CD4-positive, alpha-beta memory T cell (primary cell): ENCODE measurements at regions not wholly inside any gene's neighbourhood (a gene's known extent, or its start where the extent isn't known, plus 50 kb on each side); places are given as distances from the start of the nearest gene placed in this dataset.

ENCODE experiments used
- CTCF ChIA-PET: fragments of 350-600 bp; sonication (Branson Sonifier 250); formaldehyde crosslinking; loops from one replicate; lab custom pipeline; 2021; ENCODE audit warnings: inconsistent platforms; ENCODE audit not compliant: partially characterized antibody; lab: Charles Lee
- POLR2A ChIA-PET: fragments of 350-600 bp; sonication (Branson Sonifier 250); formaldehyde crosslinking; loops from one replicate; lab custom pipeline; 2021; ENCODE audit not compliant: partially characterized antibody; lab: Charles Lee
- DNase-seq, 5 donors: peaks; one replicate each; pipeline versions ENCODE4 v3.0.0 to v3.0.0-alpha.2; 2020 to 2022; ENCODE audit warnings: mixed read lengths in 1 of 5
- H3K27ac ChIP-seq: one replicate; pipeline ENCODE4 v1.7.0; 2013; ENCODE audit warnings: low read depth, low read length
- H3K27me3 ChIP-seq: 2 replicates; pipeline ENCODE4 v1.7.0; 2013; ENCODE audit warnings: mild to moderate bottlenecking, low read length, moderate library complexity; ENCODE audit not compliant: insufficient read depth
- H3K36me3 ChIP-seq: 2 replicates; pipeline ENCODE4 v1.7.0; 2013; ENCODE audit warnings: mild to moderate bottlenecking, low read length, moderate library complexity; ENCODE audit not compliant: insufficient read depth
- H3K4me1 ChIP-seq: 2 replicates; pipeline ENCODE4 v1.7.0; 2013; ENCODE audit warnings: mild to moderate bottlenecking, low read length, moderate library complexity; ENCODE audit not compliant: insufficient read depth
- H3K4me3 ChIP-seq, 2 donors: one replicate each; pipeline ENCODE4 v1.7.0; 2013; ENCODE audit warnings: low read length in 2 of 2, mild to moderate bottlenecking in 1 of 2
- H3K9me3 ChIP-seq, 2 donors: one replicate each; pipeline ENCODE4 v1.7.0; 2013; ENCODE audit warnings: low read length in 2 of 2, control low read depth in 1 of 2; ENCODE audit not compliant: control insufficient read depth in 1 of 2
- H3K27ac Mint-ChIP-seq, 7 donors: one replicate each; pipeline ENCODE4 v1.8.0; 2020 to 2021; ENCODE audit warnings: mixed read lengths in 7 of 7, mild to moderate bottlenecking in 6 of 7, inconsistent platforms in 3 of 7, moderate library complexity in 3 of 7
- H3K27me3 Mint-ChIP-seq, 2 donors: one replicate each; pipeline ENCODE4 v1.8.0; 2020 to 2021; ENCODE audit warnings: mixed read lengths in 2 of 2
- H3K36me3 Mint-ChIP-seq, 2 donors: one replicate each; pipeline ENCODE4 v1.8.0; 2020 to 2021; ENCODE audit warnings: mixed read lengths in 2 of 2, inconsistent platforms in 1 of 2, mild to moderate bottlenecking in 1 of 2
- H3K4me1 Mint-ChIP-seq, 4 donors: one replicate each; pipeline ENCODE4 v1.8.0; 2020 to 2021; ENCODE audit warnings: mixed read lengths in 4 of 4, mild to moderate bottlenecking in 1 of 4
- H3K4me3 Mint-ChIP-seq, 8 donors: one replicate each; pipeline ENCODE4 v1.8.0; 2020 to 2021; ENCODE audit warnings: mixed read lengths in 8 of 8, mild to moderate bottlenecking in 7 of 8, moderate library complexity in 6 of 8, inconsistent platforms in 3 of 8
- H3K9me3 Mint-ChIP-seq, 8 donors: one replicate each; pipeline ENCODE4 v1.8.0; 2020 to 2021; ENCODE audit warnings: mixed read lengths in 8 of 8, mild to moderate bottlenecking in 5 of 8, inconsistent platforms in 3 of 8, moderate library complexity in 1 of 8
- intact Hi-C: fragments of 100-400 bp; cut with micrococcal nuclease; formaldehyde crosslinking; loops from one replicate; pipeline ENCODE4 v1.15.1; 2023

- H3K9me3 Mint-ChIP-seq, result peaks cover 0 to 20% (median 8%) of the 10 kb centered on the region in 8 donors
- H3K4me3 ChIP-seq, result no peak overlapping the region
- no peaks in the 10 kb centered on the region for H3K36me3 ChIP-seq
- no peaks in the 10 kb centered on the region for H3K4me1 ChIP-seq
- no peak for DNase-seq
- no peak overlapping the region for H3K27ac ChIP-seq
- H3K36me3 Mint-ChIP-seq, result peaks cover 0 to 3% of the 10 kb centered on the region in 2 donors
- no peaks in the 10 kb centered on the region for H3K27me3 Mint-ChIP-seq
- H3K27me3 ChIP-seq, result no peaks in the 10 kb centered on the region
- no peaks in the 10 kb centered on the region for H3K9me3 ChIP-seq
- CTCF ChIA-PET, result no interaction called here
- intact Hi-C loops, result no loop called here
- POLR2A ChIA-PET, result no interaction called here
- no peaks in the 10 kb centered on the region for H3K4me1 Mint-ChIP-seq
- no peak overlapping the region for H3K4me3 Mint-ChIP-seq
- no peak overlapping the region for H3K27ac Mint-ChIP-seq
These were observed 1053.2 kb downstream of the TAF11L14 start for GRCh38 chr5:18687429-18687828.

GRCh38 chr5:18699681-18700080 lies 1065.4 kb downstream of the TAF11L14 start:
- CTCF ChIA-PET, result interaction anchor here (0.8 to 3.1 kb wide), 9 partner anchors 9 to 45 kb away, joined by 3 to 24 read pairs (median 4); no protein-coding TSS in a partner anchor
- POLR2A ChIA-PET, result no interaction called here
- H3K4me1 Mint-ChIP-seq, result peaks cover 8 to 12% (median 8%) of the 10 kb centered on the region in 4 donors

GRCh38 chr5:18702821-18703220 lies 1068.6 kb downstream of the TAF11L14 start:
- POLR2A ChIA-PET, result no interaction called here
- no peaks in the 10 kb centered on the region for H3K9me3 ChIP-seq
- H3K36me3 Mint-ChIP-seq, result peaks cover 0 to 3% of the 10 kb centered on the region in 2 donors
- no peak overlapping the region for H3K4me3 Mint-ChIP-seq
- intact Hi-C loops, result no loop called here
- H3K27ac ChIP-seq, result no peak overlapping the region
- no peaks in the 10 kb centered on the region for H3K9me3 Mint-ChIP-seq
- no peak for DNase-seq
- peaks cover 6 to 11% (median 7%) of the 10 kb centered on the region in 4 donors for H3K4me1 Mint-ChIP-seq
- CTCF ChIA-PET, result no interaction called here
- peaks cover 5% of the 10 kb centered on the region for H3K4me1 ChIP-seq
- H3K27me3 ChIP-seq, result no peaks in the 10 kb centered on the region
- H3K36me3 ChIP-seq, result no peaks in the 10 kb centered on the region
- H3K27ac Mint-ChIP-seq, result peak overlapping the region in 1 of 7 donors; percentile 74
- H3K4me3 ChIP-seq, result no peak overlapping the region
- H3K27me3 Mint-ChIP-seq, result no peaks in the 10 kb centered on the region

More at GRCh38 chr5:18699681-18700080, 1065.4 kb downstream of the TAF11L14 start:
- Histone ChIP-seq H3K27me3 (no peaks in the 10 kb centered on the region), H3K4me1 (peaks cover 6% of the 10 kb centered on the region), H3K36me3 (no peaks in the 10 kb centered on the region), H3K27ac (no peak overlapping the region), H3K4me3 (no peak overlapping the region), H3K9me3 (no peaks in the 10 kb centered on the region)
- intact Hi-C loops, result loop anchor here (5.0 kb wide), 1 partner anchor 1482 kb away; the partner anchor contains the start of gene BASP1
- no peaks in the 10 kb centered on the region for H3K36me3 Mint-ChIP-seq
- peak overlapping the region in 1 of 7 donors; percentile 32 for H3K27ac Mint-ChIP-seq
- H3K4me3 Mint-ChIP-seq, result no peak overlapping the region
- DNase-seq, result no peak
- H3K27me3 Mint-ChIP-seq, result no peaks in the 10 kb centered on the region
- no peaks in the 10 kb centered on the region for H3K9me3 Mint-ChIP-seq

GRCh38 chr5:18712936-18713485 lies 1078.8 kb downstream of the TAF11L14 start:
- H3K4me1 Mint-ChIP-seq, result peaks cover 0 to 3% (median 0%) of the 10 kb centered on the region in 4 donors
- H3K9me3 Mint-ChIP-seq, result peaks cover 0 to 5% (median 3%) of the 10 kb centered on the region in 8 donors
- H3K27ac Mint-ChIP-seq, result no peak overlapping the region
- CTCF ChIA-PET, result interaction anchor here (0.6 to 4.6 kb wide), 2 partner anchors 8 to 15 kb away, joined by 3 to 24 read pairs; no protein-coding TSS in a partner anchor
- H3K36me3 Mint-ChIP-seq, result peaks cover 0 to 4% of the 10 kb centered on the region in 2 donors
- Histone ChIP-seq H3K27ac (no peak overlapping the region), H3K27me3 (no peaks in the 10 kb centered on the region), H3K36me3 (no peaks in the 10 kb centered on the region), H3K9me3 (no peaks in the 10 kb centered on the region), H3K4me3 (no peak overlapping the region), H3K4me1 (no peaks in the 10 kb centered on the region)
- H3K4me3 Mint-ChIP-seq, result no peak overlapping the region
- intact Hi-C loops, result no loop called here
- H3K27me3 Mint-ChIP-seq, result no peaks in the 10 kb centered on the region
- POLR2A ChIA-PET, result no interaction called here
- DNase-seq, result no peak

GRCh38 chr5:18720002-18720401 lies 1085.7 kb downstream of the TAF11L14 start:
- Histone ChIP-seq H3K36me3 (no peaks in the 10 kb centered on the region), H3K9me3 (no peaks in the 10 kb centered on the region), H3K4me3 (no peak overlapping the region), H3K4me1 (no peaks in the 10 kb centered on the region), H3K27me3 (no peaks in the 10 kb centered on the region), H3K27ac (no peak overlapping the region)
- Mint-ChIP-seq H3K36me3 (peaks cover 0 to 3% of the 10 kb centered on the region in 2 donors), H3K27ac (no peak overlapping the region), H3K27me3 (no peaks in the 10 kb centered on the region), H3K9me3 (no peaks in the 10 kb centered on the region), H3K4me1 (peaks cover 0 to 3% (median 0%) of the 10 kb centered on the region in 4 donors), H3K4me3 (no peak overlapping the region)
- CTCF ChIA-PET, result no interaction called here
- POLR2A ChIA-PET, result no interaction called here
- intact Hi-C loops, result no loop called here
- no peak for DNase-seq

GRCh38 chr5:18732556-18733479 lies 1098.6 kb downstream of the TAF11L14 start:
- Mint-ChIP-seq H3K27me3 (no peaks in the 10 kb centered on the region), H3K27ac (peak overlapping the region in 1 of 7 donors; percentile 85), H3K36me3 (peaks cover 33 to 41% of the 10 kb centered on the region in 2 donors), H3K9me3 (peaks cover 0 to 2% (median 0%) of the 10 kb centered on the region in 8 donors), H3K4me3 (peak overlapping the region in 1 of 8 donors; percentile 33), H3K4me1 (peaks cover 12 to 42% (median 19%) of the 10 kb centered on the region in 4 donors)
- no peaks in the 10 kb centered on the region for H3K27me3 ChIP-seq
- no peak overlapping the region for H3K27ac ChIP-seq
- no peak overlapping the region for H3K4me3 ChIP-seq
- CTCF ChIA-PET, result interaction anchor here (0.6 to 0.9 kb wide), 2 partner anchors 11 to 59 kb away, joined by 3 to 4 read pairs; no protein-coding TSS in a partner anchor
- no peaks in the 10 kb centered on the region for H3K36me3 ChIP-seq
- peaks cover 3% of the 10 kb centered on the region for H3K4me1 ChIP-seq
- intact Hi-C loops, result no loop called here
- POLR2A ChIA-PET, result no interaction called here
- DNase-seq, result no peak
- no peaks in the 10 kb centered on the region for H3K9me3 ChIP-seq

- H3K36me3 Mint-ChIP-seq, result peaks cover 38 to 47% of the 10 kb centered on the region in 2 donors
- POLR2A ChIA-PET, result interaction anchor here (1.2 kb wide), 1 partner anchor 10 kb away, joined by 4 read pairs; no protein-coding TSS in a partner anchor
- Histone ChIP-seq H3K27ac (no peak overlapping the region), H3K27me3 (no peaks in the 10 kb centered on the region), H3K36me3 (no peaks in the 10 kb centered on the region), H3K9me3 (no peaks in the 10 kb centered on the region), H3K4me1 (peaks cover 23% of the 10 kb centered on the region), H3K4me3 (no peak overlapping the region)
- no peaks in the 10 kb centered on the region for H3K27me3 Mint-ChIP-seq
- intact Hi-C loops, result no loop called here
- H3K27ac Mint-ChIP-seq, result no peak overlapping the region
- peaks cover 23 to 56% (median 35%) of the 10 kb centered on the region in 4 donors for H3K4me1 Mint-ChIP-seq
- H3K9me3 Mint-ChIP-seq, result no peaks in the 10 kb centered on the region
- CTCF ChIA-PET, result no interaction called here
- no peak for DNase-seq
- H3K4me3 Mint-ChIP-seq, result no peak overlapping the region
These were observed 1101.8 kb downstream of the TAF11L14 start for GRCh38 chr5:18736051-18736398.
